ENCODE measurements at regions not wholly inside any gene's neighbourhood (a gene's known extent, or its start where the extent isn't known, plus 50 kb on each side); places are given as distances from the start of the nearest gene placed in this dataset.
"Not testable (repeated sequence)": the region's sequence is repeated elsewhere in the genome, so short reads cannot be mapped to it uniquely, and the experiment has no call there.

GRCh38 chr17:77290759-77291558 lies 150.2 kb downstream of the SEC14L1 start:
- DNase-seq = not testable (repeated sequence)

- DNase-seq = no peak
Observed at GRCh38 chr17:77291591-77292386, 151.0 kb downstream of the SEC14L1 start.

DNA sequence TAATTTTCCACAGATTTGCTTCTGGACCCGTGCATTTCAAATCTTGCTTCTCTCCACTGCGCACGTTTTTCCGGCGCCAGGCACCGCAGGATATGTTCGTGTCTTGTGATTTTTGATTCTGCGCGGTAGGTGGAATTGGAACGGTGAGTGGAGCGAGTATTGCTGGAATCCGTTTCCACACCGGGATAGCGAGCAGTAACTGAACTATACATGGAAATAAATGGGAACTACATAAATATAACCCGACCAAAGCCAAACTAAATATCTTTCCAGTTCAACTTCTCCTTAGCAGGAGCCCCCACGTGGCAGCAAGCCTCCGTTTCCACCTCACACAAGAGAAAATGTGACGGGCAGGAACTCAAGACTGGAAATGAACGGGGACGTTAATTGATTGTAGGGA lies 154.0 kb downstream of the SEC14L1 start:
- no peak for DNase-seq

DNA sequence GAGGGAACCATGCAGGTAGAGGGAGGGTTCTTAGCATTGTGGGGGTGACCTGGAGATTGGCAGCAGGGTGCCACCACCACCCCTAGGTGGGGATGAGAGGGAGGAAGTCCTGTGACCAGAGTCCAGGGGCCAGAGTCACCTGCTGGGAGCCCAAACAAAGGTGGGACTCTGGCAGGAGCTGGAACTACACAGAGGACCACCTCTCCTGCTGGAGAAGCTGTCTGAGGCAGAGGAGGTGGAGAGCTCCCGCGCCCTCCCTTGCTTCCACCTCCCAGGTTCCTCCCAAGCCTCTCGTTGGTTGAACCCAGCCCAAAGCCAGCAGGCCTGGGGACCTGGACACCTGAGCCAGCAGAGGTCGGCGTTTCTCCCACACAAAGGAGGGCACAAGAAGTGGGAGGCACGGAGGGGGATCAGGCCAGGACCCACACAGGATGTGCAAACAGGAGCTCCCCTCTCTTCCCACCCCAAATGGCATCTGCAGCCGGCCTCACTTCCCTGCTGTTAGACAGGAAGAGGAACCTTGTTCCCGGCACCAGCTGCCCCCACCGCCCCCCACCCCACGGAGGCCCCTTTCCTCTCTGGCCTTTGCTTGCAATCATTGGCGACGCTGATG lies 154.6 kb downstream of the SEC14L1 start:
- DNase-seq = no peak

DNA sequence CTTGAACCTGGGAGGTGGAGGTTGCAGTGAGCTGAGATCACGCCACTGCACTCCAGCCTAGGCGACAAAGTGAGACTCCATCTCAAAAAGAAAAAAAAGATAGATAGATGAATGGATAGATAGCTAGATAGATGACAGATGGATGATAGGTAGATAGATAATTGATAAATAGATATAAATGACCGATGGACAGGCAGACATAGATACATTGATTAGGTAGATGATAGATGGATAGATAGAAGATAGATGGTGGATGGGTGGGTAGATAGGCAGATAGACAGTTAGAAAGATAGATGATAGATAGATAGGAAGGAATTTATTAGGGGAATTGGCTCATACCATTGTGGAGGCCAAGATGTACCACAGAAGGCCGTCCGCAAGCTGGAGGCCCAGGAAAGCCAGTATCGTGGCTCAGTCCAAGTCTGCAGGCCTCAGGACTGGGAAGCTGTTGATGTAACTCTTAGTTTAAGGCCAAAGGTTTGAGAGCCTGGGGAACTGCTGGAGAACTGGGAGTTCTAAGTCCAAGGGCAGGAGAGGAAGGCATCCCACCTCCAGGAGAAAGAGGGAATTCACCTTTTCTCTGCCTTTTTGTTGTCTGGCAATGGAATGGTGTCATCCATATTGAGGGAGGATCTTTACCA lies 156.1 kb downstream of the SEC14L1 start:
- no peak for DNase-seq

GRCh38 chr17:77297693-77298666 lies 157.2 kb downstream of the SEC14L1 start:
- no peak for DNase-seq

GRCh38 chr17:77298811-77299210 lies 158.0 kb downstream of the SEC14L1 start:
- DNase-seq = no peak

DNA sequence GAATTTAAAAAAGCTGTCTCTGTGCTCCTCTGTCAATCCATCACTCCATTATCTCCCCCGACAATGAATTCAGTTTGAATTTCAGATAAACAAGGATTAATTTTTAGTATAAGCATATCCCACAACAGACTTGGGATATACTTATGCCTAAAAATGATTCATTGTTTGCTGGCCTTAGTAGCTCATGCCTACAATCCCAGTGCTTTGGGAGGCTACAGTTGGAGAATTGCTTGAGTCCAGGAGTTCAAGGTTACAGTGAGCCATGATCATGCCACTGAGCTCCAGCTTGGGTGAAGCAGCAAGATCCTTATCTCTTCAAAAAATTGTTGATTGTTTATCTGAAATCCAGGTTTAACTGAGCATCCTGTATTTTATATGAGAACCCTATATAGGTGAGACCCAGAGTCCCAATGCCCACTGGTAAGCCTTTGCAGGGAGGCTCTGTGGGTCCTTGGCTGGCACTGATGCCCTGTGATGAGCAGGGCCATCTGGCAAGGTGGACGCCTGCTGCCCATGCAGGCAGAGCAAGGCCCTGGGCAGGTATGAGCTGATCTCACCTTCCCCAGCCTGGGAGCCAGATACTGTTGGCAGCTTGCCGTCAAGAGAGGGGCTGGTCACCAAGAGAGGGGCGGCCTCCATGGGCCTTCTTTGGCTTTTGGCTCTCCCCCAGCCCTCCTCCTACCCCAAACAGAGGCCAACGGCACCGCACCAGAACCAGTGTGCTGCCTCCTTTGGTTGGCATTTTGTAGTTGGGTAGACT lies 158.7 kb downstream of the SEC14L1 start:
- no peak for DNase-seq

DNA sequence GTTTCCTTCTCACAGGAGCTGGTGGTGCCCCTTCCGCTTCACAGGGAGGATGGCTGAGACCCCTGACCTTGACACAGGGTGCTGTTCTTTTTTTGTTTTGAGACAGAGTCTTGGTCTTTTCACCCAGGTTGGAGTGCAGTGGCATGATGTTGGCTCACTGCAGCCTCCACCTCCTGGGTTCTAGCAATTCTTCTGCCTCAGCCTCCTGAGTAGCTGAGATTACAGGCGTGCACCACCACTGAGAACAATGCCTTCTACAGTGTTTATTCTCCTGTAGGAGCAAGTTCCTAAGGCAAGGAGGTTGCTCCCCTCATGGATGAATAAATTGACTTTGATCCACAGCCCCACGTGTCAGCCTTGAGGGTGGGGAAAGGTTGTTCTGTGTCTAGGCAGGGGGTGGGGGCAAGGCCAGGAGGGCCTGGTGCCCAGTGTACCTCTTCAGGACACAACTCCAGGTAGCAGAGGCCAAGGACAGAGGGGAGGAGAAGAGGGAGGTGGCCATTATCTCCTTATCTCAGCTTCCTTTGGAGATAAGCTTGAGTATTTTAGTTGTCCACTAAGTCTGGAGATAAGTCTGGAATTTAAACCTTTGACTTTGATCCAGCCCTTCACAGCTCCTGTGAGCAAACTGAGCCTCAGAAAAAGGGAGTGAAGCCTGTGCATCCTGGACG lies 159.4 kb downstream of the SEC14L1 start:
- no peak for DNase-seq

GRCh38 chr17:77301694-77302266 lies 161.0 kb downstream of the SEC14L1 start:
- no peak for DNase-seq

DNA sequence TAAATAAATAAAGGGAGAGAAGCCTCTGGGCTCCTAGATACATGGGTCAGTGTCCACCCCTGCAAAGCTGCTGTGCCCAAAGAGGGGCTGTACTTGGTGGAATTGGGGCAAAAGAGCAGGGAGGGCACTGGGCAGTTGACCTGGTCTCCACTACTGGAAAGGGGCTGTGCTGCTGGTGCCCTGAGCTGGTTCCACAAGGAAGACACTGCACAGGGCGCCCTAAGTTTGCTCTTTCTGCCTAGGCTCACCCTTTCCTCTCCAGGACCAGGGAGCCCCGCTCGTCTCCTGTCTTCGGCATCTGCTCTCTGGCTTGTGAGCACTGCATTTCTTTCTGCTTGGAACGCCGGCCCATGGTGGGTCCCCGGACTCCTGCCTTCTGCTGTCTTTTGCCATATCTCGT lies 161.9 kb downstream of the SEC14L1 start:
- DNase-seq = no peak

DNA sequence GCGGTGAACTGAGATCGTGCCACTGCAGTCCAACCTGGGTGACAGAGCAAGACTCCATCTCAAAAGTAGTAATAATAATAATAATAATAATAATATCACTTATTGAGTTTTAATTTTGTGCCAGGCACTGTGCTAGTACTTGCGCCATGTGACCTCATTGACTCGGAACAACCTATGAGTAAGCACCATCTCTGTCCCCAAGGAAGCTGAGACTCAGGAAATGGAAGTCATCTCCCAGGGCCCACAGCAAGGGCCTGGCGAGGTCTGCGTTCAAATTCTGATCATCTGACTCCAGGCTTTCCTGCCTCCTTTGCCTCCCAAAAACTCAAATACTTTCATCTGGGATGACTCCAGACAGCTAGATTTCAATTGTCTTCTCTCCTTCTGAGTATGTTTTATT lies 162.9 kb downstream of the SEC14L1 start:
- DNase-seq = no peak

DNA sequence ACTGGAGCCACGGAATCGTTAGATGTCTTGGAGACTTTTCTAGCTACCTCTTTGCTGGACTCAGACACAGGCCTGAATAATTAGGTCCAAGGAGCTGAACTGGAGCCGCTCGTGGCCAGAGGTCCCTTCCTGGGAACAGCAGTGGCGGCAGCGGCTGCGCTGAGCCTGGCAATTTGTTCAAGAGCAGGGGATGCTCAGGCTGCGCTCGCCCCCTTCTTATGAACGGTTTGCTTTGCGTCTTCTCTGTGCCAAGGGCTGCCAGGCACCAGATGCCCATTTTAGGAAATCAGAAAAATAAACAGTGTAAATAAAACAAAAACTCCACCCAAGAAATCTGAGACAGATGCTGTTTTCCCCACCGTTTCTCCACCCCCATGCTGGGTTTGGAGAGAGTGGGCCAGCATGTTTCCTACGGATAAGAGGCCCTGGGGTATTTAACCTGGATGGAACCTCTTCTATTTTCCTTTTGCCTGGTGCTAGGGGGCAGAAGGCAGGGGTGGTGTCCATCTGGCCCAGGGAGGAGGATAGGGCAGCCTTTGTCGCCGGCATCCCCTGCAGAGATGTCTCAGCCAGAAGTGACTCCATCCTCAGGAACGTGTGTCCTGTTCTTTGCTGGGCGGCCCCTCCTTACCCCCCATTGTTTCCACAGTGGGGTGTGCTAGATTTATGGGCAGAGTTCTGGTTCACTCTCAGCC lies 163.4 kb downstream of the SEC14L1 start:
- no peak for DNase-seq

DNA sequence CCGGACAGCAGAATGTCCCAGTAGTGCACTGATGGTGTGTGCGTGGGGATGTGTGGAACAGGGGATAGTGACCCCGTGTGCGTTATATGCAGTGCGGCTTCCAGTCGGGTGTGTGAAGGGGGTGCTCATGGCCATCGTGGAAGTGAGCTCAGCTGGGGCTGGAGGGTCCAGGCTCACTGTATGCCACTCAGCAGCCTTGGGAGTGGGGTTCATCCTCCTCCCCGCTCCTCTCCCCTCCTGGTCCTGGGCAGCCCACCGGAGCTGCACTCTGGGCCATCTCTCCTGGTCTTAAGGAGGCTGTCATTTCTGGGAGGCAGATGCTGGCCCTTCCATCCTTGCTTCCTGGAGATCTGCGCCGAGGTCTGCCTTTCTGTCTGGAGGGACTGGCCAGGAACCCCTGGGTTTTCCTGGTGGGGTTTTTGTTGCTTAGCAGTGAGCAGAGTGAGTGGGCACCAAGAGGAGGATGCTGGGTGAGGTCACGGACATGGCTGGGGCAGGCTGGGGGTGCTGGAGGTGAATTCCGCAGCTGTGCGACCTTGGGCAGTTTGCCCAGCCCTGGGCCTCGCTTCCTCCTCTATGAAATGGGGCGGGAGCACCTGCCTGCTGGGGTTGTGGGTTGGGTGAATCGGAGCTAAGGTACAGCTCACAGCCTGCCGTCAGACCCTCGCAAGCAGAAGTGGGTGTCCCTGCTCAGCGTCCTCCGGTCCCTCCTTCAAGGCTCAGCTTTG lies 164.1 kb downstream of the SEC14L1 start:
- no peak for DNase-seq

DNA sequence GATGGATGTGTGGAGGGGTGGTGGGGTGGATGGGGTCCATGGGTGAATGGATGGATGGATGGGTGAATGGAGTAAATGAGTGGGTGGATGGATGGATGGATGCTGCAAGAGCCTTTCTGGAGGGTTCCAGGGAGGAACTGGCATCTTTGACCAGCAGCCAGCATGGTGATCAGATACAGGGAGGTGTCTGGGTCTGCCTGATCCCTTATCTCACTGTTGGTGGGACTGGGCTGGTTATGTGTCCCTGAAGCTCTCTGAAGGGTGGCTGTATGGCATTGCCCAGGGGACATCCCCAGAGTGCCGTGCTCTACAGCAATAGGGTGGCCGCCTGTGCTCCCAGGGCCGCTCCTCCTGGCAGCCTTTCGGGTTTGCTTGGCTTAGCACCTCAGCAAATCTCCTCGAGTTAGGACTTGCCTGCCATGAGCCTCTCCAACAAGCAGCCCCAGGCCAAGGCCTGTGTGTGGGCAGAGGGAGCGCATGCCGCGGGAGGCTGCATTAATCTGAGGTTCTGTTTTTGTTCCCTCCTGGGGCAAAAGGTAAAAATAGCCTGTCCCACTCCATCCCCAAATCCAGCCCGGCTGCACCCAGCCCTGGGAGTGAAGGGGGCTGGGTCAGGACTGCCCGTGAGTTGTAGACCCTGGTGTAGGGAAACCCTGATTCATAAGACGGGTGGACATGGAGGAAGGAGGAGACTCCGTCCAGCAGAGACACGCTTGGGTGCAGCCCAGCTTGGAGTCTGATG lies 165.4 kb downstream of the SEC14L1 start:
- no peak for DNase-seq

GRCh38 chr17:77306790-77307478 lies 166.2 kb downstream of the SEC14L1 start:
- no peak for DNase-seq

DNA sequence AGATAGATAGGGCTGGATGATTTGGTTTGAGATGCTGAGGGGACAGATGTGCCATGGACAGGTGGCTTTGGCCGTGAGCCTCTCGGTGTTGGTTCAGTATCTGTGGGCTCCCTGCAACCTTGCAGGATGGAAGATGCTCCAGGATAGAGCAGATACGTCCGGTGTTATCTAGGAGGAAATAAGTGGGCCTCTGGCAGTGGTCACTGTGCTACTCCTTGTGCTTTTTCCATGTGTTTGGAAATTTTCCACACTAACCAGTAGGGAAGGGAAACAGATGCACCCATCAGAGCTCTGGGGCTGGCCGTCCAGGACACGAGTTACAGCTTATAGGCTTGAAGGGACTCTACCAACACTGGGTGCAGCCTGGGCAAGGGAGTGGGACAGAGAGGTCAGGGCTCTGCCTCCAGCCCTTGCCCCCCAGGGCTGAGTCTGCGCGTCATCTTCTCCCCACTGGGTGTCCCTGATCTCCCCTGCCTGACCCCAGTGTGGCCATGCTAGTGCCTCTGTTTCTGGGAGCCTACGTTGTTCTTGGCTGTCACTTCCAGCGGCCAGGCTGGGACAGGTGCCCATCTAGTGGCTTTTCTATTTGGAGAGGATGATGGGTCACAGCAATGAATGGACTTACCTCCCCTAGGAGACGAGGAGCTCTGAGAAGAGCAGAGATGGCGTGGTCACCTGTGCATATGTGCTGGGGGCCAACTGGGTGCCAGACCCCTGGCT lies 166.9 kb downstream of the SEC14L1 start:
- DNase-seq = no peak

Data from bone marrow (tissue), 2 donors.